OCI-LY3 (cell line): ENCODE measurements at regions not wholly inside any gene's neighbourhood (a gene's known extent, or its start where the extent isn't known, plus 50 kb on each side); places are given as distances from the start of the nearest gene placed in this dataset.

Source experiments
- EZH2phosphoT487 ChIP-seq: fragments of 200-600 bp; shearing (Covaris generic); IDR thresholded peaks from 2 replicates; pipeline ENCODE4 v1.6.1; 2018; ENCODE audit warnings: antibody characterized with exemption, mixed run types, low read depth
- TF ChIP-seq, protein P1 (sequence below): fragments of 200-600, 300-600 bp; sonication (generic); IDR thresholded peaks from 2 replicates; pipeline ENCODE4 v1.5.1; 2014; ENCODE audit warnings: antibody characterized with exemption, low read length, low read depth

GRCh38 chr4:20616848-20617247 is 83.4 kb upstream of the PACRGL start:
- TF ChIP-seq, protein P1, sequence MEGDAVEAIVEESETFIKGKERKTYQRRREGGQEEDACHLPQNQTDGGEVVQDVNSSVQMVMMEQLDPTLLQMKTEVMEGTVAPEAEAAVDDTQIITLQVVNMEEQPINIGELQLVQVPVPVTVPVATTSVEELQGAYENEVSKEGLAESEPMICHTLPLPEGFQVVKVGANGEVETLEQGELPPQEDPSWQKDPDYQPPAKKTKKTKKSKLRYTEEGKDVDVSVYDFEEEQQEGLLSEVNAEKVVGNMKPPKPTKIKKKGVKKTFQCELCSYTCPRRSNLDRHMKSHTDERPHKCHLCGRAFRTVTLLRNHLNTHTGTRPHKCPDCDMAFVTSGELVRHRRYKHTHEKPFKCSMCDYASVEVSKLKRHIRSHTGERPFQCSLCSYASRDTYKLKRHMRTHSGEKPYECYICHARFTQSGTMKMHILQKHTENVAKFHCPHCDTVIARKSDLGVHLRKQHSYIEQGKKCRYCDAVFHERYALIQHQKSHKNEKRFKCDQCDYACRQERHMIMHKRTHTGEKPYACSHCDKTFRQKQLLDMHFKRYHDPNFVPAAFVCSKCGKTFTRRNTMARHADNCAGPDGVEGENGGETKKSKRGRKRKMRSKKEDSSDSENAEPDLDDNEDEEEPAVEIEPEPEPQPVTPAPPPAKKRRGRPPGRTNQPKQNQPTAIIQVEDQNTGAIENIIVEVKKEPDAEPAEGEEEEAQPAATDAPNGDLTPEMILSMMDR = no peak
- no peak for TF ChIP-seq EZH2phosphoT487
